ENCODE measurements at regions not wholly inside any gene's neighbourhood (a gene's known extent, or its start where the extent isn't known, plus 50 kb on each side); places are given as distances from the start of the nearest gene placed in this dataset.

- Histone ChIP-seq H4K20me1 (ENCODE audit: insufficient read depth) (no peaks in the 10 kb centered on the region), H2AFZ (ENCODE audit: low read depth, low read length) (no peak overlapping the region), H3K27me3 (ENCODE audit: insufficient read depth, low read depth, low read length) (no peaks in the 10 kb centered on the region), H3K9me3 (ENCODE audit: low read length) (peaks cover 4% of the 10 kb centered on the region), H3K79me2 (replicated peaks; ENCODE audit: insufficient read depth, low read length) (no peaks in the 10 kb centered on the region), H3K27ac (ENCODE audit: low read length) (no peak overlapping the region), H3K9me2 (ENCODE audit: insufficient read depth, low read length) (no peaks in the 10 kb centered on the region), H3K4me2 (ENCODE audit: low read length) (no peak overlapping the region), H3K4me3 (ENCODE audit: low read length) (no peak overlapping the region), H3K9ac (ENCODE audit: low read length) (no peak overlapping the region), H3F3A (ENCODE audit: insufficient read depth, low read length, poor library complexity, severe bottlenecking) (no peaks in the 10 kb centered on the region), H3K36me3 (ENCODE audit: insufficient read depth, low read length) (no peaks in the 10 kb centered on the region)
- TF ChIP-seq MXI1 (conservative IDR thresholded peaks at IDR 0.05; ENCODE audit: poor library complexity, severe bottlenecking) (no peak), RAD21 (conservative IDR thresholded peaks at IDR 0.05) (no peak)
Measured at GRCh38 chr14:71642715-71643114, 289.5 kb upstream of the RGS6 start.

GRCh38 chr14:71645656-71646055, 286.6 kb upstream of the RGS6 start:
- Histone ChIP-seq H2AFZ (ENCODE audit: low read depth, low read length) (no peak overlapping the region), H3K4me3 (ENCODE audit: low read length) (no peak overlapping the region), H3F3A (ENCODE audit: insufficient read depth, low read length, poor library complexity, severe bottlenecking) (no peaks in the 10 kb centered on the region)

More at GRCh38 chr14:71645656-71646055, 286.6 kb upstream of the RGS6 start:
- no peak overlapping the region for H3K27ac ChIP-seq (ENCODE audit: low read length)
- H3K9me2 ChIP-seq (ENCODE audit: insufficient read depth, low read length) = no peaks in the 10 kb centered on the region
- no peaks in the 10 kb centered on the region for H4K20me1 ChIP-seq (ENCODE audit: insufficient read depth)
- peaks cover 4% of the 10 kb centered on the region for H3K9me3 ChIP-seq (ENCODE audit: low read length)
- TF ChIP-seq, protein P1, sequence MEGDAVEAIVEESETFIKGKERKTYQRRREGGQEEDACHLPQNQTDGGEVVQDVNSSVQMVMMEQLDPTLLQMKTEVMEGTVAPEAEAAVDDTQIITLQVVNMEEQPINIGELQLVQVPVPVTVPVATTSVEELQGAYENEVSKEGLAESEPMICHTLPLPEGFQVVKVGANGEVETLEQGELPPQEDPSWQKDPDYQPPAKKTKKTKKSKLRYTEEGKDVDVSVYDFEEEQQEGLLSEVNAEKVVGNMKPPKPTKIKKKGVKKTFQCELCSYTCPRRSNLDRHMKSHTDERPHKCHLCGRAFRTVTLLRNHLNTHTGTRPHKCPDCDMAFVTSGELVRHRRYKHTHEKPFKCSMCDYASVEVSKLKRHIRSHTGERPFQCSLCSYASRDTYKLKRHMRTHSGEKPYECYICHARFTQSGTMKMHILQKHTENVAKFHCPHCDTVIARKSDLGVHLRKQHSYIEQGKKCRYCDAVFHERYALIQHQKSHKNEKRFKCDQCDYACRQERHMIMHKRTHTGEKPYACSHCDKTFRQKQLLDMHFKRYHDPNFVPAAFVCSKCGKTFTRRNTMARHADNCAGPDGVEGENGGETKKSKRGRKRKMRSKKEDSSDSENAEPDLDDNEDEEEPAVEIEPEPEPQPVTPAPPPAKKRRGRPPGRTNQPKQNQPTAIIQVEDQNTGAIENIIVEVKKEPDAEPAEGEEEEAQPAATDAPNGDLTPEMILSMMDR (IDR thresholded peaks at IDR 0.05; ENCODE audit: poor library complexity, severe bottlenecking) = no peak
- TF ChIP-seq RAD21 (conservative IDR thresholded peaks at IDR 0.05) = no peak
- no peak for TF ChIP-seq TAF1 (IDR thresholded peaks at IDR 0.05; ENCODE audit: low read depth)
- no peak for TF ChIP-seq SMC3 (conservative IDR thresholded peaks at IDR 0.05; ENCODE audit: poor library complexity)
- TF ChIP-seq MXI1 (conservative IDR thresholded peaks at IDR 0.05; ENCODE audit: poor library complexity, severe bottlenecking) = no peak
- TF ChIP-seq EP300 (conservative IDR thresholded peaks at IDR 0.05; ENCODE audit: poor library complexity, severe bottlenecking) = no peak
- TF ChIP-seq, protein P2, sequence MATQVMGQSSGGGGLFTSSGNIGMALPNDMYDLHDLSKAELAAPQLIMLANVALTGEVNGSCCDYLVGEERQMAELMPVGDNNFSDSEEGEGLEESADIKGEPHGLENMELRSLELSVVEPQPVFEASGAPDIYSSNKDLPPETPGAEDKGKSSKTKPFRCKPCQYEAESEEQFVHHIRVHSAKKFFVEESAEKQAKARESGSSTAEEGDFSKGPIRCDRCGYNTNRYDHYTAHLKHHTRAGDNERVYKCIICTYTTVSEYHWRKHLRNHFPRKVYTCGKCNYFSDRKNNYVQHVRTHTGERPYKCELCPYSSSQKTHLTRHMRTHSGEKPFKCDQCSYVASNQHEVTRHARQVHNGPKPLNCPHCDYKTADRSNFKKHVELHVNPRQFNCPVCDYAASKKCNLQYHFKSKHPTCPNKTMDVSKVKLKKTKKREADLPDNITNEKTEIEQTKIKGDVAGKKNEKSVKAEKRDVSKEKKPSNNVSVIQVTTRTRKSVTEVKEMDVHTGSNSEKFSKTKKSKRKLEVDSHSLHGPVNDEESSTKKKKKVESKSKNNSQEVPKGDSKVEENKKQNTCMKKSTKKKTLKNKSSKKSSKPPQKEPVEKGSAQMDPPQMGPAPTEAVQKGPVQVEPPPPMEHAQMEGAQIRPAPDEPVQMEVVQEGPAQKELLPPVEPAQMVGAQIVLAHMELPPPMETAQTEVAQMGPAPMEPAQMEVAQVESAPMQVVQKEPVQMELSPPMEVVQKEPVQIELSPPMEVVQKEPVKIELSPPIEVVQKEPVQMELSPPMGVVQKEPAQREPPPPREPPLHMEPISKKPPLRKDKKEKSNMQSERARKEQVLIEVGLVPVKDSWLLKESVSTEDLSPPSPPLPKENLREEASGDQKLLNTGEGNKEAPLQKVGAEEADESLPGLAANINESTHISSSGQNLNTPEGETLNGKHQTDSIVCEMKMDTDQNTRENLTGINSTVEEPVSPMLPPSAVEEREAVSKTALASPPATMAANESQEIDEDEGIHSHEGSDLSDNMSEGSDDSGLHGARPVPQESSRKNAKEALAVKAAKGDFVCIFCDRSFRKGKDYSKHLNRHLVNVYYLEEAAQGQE (IDR thresholded peaks at IDR 0.05; ENCODE audit: borderline replicate concordance) = no peak
- TF ChIP-seq EZH2 (IDR thresholded peaks at IDR 0.05; ENCODE audit: borderline replicate concordance, insufficient read depth, low read length, poor library complexity, severe bottlenecking) = no peak
- no peak for TF ChIP-seq POLR2AphosphoS5 (IDR thresholded peaks at IDR 0.05)
- no peak overlapping the region for H3K9ac ChIP-seq (ENCODE audit: low read length)
- no peaks in the 10 kb centered on the region for H3K36me3 ChIP-seq (ENCODE audit: insufficient read depth, low read length)
- no peak overlapping the region for H3K4me2 ChIP-seq (ENCODE audit: low read length)
- H3K79me2 ChIP-seq (replicated peaks; ENCODE audit: insufficient read depth, low read length) = no peaks in the 10 kb centered on the region
- H3K27me3 ChIP-seq (ENCODE audit: insufficient read depth, low read depth, low read length) = no peaks in the 10 kb centered on the region
